ENCODE measurements at regions not wholly inside any gene's neighbourhood (a gene's known extent, or its start where the extent isn't known, plus 50 kb on each side); places are given as distances from the start of the nearest gene placed in this dataset.
"Not testable (repeated sequence)": the region's sequence is repeated elsewhere in the genome, so short reads cannot be mapped to it uniquely, and the experiment has no call there.

DNA sequence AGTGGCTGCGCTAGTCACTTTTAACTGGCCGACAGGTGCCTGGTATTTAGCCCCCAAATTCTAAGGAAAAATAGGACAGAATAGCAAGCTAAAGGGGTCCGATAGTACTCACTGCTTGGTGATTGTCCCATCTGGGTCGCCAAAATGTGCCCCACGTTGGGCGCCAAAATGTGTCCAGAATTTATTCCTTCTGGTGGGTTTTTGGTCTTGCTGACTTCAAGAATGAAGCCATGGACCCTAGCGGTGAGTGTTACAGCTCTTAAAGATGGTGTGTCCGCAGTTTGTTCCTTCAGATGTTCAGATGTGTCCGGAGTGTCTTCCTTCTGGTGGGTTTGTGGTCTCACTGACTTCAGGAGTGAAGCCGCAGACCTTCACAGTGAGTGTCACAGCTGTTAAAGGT lies 144.8 kb upstream of the XIRP2 start:
- not testable (repeated sequence) for DNase-seq (ENCODE audit: low read depth in 2 of 2)

DNA sequence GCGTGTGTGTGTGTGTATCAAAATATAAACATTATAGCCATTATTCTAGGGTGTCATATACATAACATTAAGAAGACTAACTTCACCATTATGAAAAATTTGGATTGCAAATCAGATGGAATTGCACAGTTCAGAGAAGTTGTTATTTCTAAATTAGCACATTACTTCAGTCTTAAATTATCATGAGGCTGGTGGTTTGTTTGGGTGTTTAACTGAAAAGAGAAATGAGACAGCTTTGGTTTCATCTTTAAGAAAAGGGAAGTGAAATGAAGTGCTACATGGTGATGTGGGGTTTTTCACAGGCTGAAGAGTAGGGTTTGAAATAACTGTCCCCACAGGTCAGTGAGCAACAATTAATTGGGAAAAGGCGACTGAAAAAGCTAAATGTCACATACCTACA lies 161.2 kb upstream of the XIRP2 start:
- no peak for DNase-seq (ENCODE audit: low read depth in 2 of 2)

DNA sequence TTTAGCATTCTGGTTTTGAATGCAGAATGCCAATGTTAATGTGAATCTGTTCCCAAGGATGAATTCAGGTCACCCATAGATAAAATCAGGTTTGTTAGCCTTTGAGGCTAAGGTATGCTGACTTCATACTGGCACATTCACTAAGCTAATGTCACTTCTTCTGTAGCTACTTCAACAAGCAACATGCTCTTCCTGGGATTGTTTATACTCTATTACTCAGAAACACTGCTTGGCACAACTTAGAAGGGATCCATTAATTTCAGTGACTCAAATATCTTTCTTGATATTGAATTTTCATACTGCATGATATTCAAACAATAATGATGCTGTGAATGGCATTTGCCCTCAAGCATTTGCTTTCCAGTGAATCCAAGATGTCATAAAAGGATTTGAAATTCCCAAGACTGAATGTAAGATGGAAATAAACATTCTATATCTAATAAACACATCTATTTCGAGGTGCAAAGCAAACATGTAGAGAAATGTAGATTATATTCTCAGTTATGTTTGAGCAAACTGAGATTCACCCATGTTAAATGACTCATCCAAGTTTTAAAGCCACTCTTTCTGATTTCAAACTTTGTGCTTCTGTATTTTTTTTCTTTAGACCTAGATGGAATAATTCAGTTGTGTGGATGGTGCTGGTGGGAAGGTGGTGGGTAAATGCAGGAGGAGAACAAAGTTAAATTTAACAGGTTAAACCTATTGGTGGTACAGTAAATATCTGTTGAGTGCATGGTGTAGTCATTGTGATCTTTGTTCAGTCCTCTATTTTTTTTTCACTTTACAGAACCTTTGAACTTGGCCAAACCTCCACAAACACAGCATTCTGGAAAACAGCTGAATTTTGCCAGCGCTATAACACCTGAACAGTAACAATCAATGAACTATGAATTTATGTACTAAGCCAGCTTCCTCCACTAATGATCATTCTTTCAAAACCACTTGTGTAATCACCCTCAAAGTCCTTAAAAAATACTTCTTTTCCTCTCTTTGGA lies 162.1 kb upstream of the XIRP2 start:
- DNase-seq (ENCODE audit: low read depth in 2 of 2), result no peak

DNA sequence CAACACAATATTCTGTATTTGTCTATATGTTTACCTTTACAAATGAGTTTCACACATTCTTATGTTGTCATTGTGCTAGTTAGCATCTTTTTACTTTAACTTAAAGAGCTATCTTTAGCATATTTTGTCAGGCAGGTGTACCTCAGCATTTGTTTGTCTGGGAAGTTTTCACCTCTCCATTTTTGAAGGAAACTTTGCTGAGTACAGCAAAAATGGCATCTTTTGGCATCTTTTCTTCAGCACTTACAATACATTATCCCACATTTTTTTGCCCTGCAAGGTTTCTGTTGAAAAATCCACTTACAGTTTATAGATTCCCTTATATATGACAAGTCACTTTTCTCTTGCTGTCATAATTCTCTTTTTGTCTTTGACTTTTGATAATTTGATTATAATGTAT lies 171.3 kb upstream of the XIRP2 start:
- no peak for DNase-seq (ENCODE audit: low read depth in 2 of 2)

GRCh38 chr2:166700079-166700478 lies 188.2 kb upstream of the XIRP2 start:
- no peak for DNase-seq (ENCODE audit: low read depth in 2 of 2)

GRCh38 chr2:166695154-166695553 lies 193.1 kb upstream of the XIRP2 start:
- DNase-seq (ENCODE audit: low read depth in 2 of 2), result no peak

GRCh38 chr2:166686057-166686456 lies 192.0 kb upstream of the SCN7A start:
- not testable (repeated sequence) for DNase-seq (ENCODE audit: low read depth in 2 of 2)

GRCh38 chr2:166677996-166678395 lies 183.9 kb upstream of the SCN7A start:
- no peak for DNase-seq (ENCODE audit: low read depth in 2 of 2)

DNA sequence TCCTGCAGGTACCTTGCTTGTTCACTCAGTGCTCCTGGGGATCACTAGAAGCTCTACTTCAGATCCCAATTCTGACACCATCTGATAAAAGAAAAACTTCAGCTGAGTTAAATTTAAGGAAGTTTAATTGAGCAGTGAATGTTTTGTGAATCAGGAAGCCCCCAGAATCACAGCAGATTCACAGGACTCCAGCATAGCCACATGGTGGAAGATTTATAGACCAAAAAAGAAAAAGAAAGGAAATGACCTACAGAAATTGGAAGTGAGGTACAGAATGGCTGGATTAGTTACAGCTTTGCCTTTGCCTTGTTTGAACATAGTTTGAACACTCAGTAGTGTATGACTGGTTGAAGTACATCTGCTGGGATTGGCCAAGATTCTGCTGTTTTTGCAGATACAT lies 182.7 kb upstream of the SCN7A start:
- DNase-seq (ENCODE audit: low read depth in 2 of 2), result no peak

DNA sequence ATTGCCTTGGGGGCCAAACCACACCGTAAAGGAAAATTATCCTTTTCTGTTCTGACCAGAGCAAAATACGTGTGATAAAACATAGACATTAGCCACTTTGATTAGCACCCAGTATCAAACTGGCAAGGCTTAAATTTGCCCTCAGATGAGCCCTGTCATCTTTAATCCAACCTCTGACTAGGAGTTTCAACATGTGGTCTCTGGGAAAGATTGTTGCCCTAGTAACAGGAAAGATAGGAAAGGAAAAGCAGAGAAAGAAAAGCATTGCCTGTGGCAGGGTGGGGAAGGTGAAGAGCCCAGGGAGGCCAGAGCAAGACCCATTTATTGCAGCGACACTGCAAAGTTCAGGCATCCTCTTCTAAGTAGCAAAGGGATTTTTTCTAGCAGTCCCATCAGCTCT lies 181.5 kb upstream of the SCN7A start:
- DNase-seq (ENCODE audit: low read depth in 2 of 2), result no peak

DNA sequence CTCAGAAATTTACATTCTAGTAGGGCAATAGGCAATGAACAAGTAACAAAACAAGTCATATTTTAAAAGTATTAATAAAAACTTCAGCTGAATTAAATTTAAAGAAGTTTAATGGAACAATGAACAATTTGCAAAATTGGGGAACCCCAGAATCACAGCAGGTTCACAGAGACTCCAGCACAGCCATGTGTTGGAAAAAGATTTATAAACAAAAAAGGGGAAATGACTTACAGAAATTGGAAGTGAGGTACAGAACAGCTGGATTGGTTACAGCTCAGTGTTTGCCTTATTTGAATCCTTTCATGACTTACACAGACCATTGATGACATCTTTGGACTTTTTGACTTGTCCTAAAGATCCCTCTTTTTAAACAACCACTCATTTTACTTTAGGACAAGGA lies 179.9 kb upstream of the SCN7A start:
- no peak for DNase-seq (ENCODE audit: low read depth in 2 of 2)

DNA sequence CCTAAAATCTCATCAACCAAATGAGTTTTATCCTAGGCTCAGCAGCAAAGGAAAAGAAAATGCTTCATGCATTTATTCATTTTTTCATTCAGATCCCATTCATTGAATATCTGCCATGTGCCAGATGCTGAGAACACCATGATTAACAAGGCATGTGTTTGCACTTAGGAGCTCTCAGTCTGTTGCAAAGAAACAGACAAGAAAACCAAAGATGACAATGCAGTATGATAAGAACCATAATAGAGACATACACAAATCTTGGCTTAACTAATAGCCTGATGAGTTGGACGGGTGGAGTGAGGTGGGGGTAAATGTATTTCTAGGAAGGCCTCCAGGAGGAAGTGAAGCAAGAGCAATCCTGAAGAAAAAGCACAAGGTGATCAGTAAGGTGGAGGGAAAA lies 177.8 kb upstream of the SCN7A start:
- no peak for DNase-seq (ENCODE audit: low read depth in 2 of 2)

- DNase-seq (ENCODE audit: low read depth in 2 of 2), result no peak
Measured at GRCh38 chr2:166671235-166671634, 177.2 kb upstream of the SCN7A start.

DNA sequence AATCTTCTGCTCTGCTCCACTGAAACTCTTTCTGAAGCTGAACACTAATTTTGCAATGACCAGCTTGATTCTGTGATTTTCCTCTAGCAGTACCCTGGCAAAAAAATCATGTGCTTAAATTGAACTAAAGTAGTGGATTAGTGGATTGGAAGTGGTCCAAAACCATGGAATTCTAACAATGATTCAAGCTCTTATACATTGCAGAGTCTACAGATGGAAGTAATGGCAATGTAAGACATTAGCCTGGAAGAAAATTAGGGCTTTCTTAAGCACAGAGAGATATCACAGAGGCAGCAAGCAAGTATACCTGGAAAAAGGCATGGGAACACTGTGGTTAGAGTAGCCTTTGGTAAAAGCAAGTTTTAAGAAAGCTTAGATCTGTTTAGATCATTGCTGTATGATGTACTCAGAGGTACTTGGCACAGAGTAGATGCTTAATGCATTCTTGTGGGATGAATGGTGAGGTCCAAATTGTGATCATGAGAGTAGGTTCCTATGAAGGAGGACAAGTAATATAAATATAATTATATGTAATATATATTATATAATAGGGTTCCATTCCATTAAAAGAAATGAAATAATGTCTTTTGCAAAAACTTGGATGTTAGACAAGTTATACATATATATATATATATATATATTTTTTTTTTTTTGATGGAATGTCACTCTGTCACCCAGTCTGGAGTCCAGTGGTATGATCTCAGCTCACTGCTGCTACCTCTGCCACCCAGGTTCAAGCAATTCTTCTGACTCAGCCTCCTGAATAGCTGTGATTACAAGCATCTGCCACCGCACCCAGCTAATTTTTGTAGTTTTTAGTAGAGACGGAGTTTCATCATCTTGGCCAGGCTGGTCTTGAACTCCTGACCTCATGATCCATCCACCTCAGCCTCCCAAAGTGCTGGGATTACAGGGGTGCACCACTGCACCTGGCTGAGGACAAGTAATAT lies 172.2 kb upstream of the SCN7A start:
- DNase-seq (ENCODE audit: low read depth in 2 of 2), result no peak

DNA sequence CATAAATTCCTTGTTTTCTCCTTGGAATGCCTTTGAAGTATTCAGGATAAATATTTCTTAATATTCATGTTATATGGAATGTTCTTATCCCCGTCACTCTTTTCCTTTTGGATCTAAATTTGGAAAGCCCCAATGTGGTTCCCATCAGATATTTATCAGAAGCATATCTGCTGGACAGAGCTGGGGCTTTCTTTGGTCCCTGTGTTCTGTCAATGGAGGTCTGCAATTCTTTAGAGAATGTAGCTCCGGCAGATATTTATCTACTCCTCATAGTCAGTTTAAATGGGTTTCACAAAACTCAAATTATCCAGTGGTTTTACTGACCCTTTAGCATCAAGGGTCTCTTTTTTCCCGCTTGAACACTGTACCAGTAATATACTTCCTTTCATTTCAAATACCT lies 167.8 kb upstream of the SCN7A start:
- no peak for DNase-seq (ENCODE audit: low read depth in 2 of 2)

DNA sequence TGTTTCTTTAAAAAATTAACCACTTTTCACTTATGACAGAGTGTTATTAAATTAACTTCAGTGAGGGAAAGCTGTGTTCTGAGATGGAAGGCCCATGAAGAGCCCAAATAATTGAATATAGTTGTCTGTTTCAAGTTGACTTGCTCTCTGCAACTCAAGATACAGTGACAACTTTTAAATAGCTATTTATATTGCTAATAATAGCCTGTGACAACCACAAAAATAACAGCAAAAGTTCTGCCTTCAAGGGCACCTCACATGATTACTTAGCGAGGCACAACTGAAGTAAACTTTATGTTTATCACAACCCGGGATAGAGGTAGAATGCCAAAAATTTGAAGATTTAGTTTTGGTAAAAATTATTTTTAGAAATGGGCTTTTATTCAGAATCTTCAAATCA lies 167.3 kb upstream of the SCN7A start:
- no peak for DNase-seq (ENCODE audit: low read depth in 2 of 2)

DNA sequence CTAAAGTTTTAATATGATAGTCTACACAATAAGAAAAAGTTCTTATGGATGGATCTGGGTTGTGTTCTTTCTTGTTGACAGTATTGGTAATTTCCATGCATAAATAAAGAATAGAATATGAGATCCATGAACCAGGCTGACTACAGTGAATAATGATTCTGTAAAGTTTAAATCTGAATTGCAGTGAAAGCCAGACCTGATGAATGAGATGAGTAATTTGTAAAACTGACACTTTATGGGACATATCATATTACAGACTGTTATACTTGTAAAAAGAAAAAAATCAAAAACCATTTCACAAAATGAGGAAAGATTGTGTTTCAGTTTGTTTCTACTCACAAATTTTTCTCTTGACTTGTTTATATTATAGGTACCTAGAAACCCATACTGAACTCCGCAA lies 164.9 kb upstream of the SCN7A start:
- DNase-seq (ENCODE audit: low read depth in 2 of 2), result no peak

DNA sequence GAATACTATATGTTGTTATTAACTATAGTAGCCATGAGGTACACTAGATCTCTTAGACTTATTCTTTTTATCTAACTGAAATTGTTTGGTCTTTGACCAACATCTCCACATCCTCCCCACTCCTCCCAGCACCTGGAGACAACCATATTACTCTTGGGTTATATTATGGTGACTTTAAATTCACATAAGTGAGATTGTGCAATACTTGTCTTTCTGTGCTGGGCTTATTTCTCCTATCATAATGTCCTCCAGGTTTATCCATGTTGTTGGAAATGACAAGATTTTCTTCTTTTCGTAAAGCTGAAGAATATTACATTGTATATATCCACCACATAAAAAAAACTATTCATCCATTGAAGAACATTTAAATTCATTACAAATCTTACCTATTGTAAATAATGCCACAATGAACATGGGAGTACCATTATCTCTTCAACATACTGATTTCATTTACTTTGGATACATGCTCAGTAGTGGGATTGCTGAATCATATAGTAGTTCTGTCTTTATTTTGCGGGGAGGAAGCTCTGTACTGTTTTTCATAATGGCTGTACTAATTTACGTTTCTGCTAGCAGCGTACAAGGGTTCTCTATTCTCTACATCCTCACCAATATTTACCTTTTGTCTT lies 159.2 kb upstream of the SCN7A start:
- peak; percentile 11 to 23 for DNase-seq (ENCODE audit: low read depth in 2 of 2)

DNA sequence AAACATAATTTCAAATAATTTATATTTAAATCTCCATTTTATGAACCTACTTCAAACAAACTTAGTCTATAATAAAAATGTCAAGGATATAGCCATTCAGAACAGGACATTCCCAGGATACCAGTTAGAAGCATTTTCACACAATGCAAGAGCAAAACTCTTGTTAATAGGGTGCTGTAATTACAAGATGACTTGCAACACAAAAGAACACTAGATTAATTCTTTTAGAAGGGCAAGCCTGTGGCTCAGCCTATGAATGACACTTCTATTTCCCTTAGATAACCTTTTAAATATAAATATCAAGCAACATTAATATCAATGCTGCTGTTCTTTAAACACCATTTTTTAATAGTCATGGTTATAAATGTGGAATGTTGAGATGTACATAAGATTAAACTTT lies 157.9 kb upstream of the SCN7A start:
- no peak for DNase-seq (ENCODE audit: low read depth in 2 of 2)

- peak; percentile 23 to 36 for DNase-seq (ENCODE audit: low read depth in 2 of 2)
Measured at GRCh38 chr2:166651080-166651675, 157.1 kb upstream of the SCN7A start.

GRCh38 chr2:166647935-166648334 lies 153.9 kb upstream of the SCN7A start:
- DNase-seq (ENCODE audit: low read depth in 2 of 2), result no peak

All from dermis microvascular lymphatic vessel endothelial cell (primary cell).